MG63 (cell line): ENCODE measurements at regions not wholly inside any gene's neighbourhood (a gene's known extent, or its start where the extent isn't known, plus 50 kb on each side); places are given as distances from the start of the nearest gene placed in this dataset.
"Not testable (repeated sequence)": the region's sequence is repeated elsewhere in the genome, so short reads cannot be mapped to it uniquely, and the experiment has no call there.

Experiments used
- DNase-seq: peaks from one replicate; pipeline ENCODE4 v3.0.0-alpha.2; 2020
- H3K27me3 ChIP-seq: fragments of 250-450 bp; sonication (Bioruptor Pico); 2 replicates; pipeline ENCODE4 v1.5.1; 2020; ENCODE audit warnings: mild to moderate bottlenecking, moderate library complexity
- H3K36me3 ChIP-seq: fragments of 250-450 bp; sonication (Bioruptor Pico); 2 replicates; pipeline ENCODE4 v1.5.1; 2020; ENCODE audit warnings: mild to moderate bottlenecking, moderate library complexity
- H3K4me3 ChIP-seq: fragments of 250-450 bp; sonication (Bioruptor Pico); 2 replicates; pipeline ENCODE4 v1.5.1; 2020; ENCODE audit warnings: mild to moderate bottlenecking, moderate library complexity
- H3K9me3 ChIP-seq: fragments of 250-450 bp; sonication (Bioruptor Pico); 2 replicates; pipeline ENCODE4 v1.5.1; 2020; ENCODE audit warnings: mild to moderate bottlenecking, moderate library complexity

DNA sequence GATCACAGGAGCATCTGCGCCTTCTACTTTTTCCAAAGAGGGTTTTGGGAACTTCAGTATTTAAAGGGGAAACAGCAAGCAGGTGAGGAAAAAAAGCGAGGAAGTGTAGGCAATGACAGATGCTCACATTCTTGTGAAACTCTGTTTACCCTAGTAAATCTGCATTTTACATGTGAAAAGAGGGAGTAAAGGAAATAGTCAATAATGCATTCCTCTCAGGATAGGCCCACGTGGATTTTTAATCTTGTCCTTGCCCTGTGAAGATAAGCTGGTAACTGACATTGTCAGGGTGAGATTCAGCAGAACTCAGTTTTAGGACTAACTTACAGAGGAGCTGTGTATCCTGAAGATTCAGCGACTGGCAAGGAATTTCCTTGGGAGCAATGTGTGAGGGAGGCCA is 1119.2 kb upstream of the TMEM132C start:
- DNase-seq = no peak
- no peak overlapping the region for H3K4me3 ChIP-seq
- H3K36me3 ChIP-seq = no peaks in the 10 kb centered on the region
- H3K27me3 ChIP-seq = no peaks in the 10 kb centered on the region
- H3K9me3 ChIP-seq = no peaks in the 10 kb centered on the region

DNA sequence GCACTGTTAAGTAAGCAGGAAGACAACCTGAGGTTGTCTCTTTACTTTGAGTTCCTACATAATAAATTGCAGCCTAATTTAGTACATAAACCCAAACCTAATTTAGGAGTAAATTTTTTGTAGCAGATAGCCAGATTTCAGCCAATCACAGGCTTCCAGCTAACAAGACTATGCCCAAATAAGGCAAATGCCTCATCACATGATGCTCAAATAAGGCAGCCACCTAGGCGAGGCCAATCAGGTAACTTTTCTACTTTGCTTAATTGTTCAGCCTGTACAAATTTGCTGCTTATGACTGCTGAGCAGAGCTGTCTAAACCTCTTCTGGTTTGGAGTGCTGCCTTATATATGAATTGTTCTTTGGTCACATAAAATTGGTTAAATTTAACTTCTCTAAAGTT is 1118.7 kb upstream of the TMEM132C start:
- no peaks in the 10 kb centered on the region for H3K9me3 ChIP-seq
- no peaks in the 10 kb centered on the region for H3K27me3 ChIP-seq
- no peak overlapping the region for H3K4me3 ChIP-seq
- no peaks in the 10 kb centered on the region for H3K36me3 ChIP-seq
- no peak for DNase-seq

- no peaks in the 10 kb centered on the region for H3K36me3 ChIP-seq
- H3K4me3 ChIP-seq = no peak overlapping the region
- H3K9me3 ChIP-seq = no peaks in the 10 kb centered on the region
- no peak for DNase-seq
- H3K27me3 ChIP-seq = no peaks in the 10 kb centered on the region
These were observed 1117.6 kb upstream of the TMEM132C start for GRCh38 chr12:127149226-127149964.

DNA sequence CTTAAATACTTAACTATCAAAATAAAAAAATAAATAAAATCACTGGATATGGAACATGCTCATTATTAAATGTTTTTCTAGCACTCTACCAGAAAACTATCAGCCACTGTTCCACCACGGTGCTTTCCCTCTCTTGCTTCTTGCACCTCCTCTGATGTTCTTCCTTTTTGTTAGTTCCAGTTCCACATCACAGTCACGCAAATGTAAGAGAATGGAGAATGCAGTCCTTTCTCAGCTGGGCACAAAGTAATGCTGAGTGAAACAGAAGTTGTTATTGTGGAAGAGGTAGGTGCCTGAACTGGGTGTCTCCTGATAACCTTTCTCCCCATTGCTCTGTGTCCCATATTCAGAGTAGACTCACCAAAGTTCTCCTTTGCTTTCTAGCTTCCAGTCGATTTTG is 1116.9 kb upstream of the TMEM132C start:
- no peak for DNase-seq
- Histone ChIP-seq H3K4me3 (no peak overlapping the region), H3K9me3 (no peaks in the 10 kb centered on the region), H3K27me3 (no peaks in the 10 kb centered on the region), H3K36me3 (no peaks in the 10 kb centered on the region)

GRCh38 chr12:127150479-127150878 is 1116.5 kb upstream of the TMEM132C start:
- no peak for DNase-seq
- peaks cover under 1% of the 10 kb centered on the region; the same call in 1 of the 2 replicates for H3K9me3 ChIP-seq
- H3K36me3 ChIP-seq = no peaks in the 10 kb centered on the region
- H3K4me3 ChIP-seq = no peak overlapping the region
- H3K27me3 ChIP-seq = no peaks in the 10 kb centered on the region

DNA sequence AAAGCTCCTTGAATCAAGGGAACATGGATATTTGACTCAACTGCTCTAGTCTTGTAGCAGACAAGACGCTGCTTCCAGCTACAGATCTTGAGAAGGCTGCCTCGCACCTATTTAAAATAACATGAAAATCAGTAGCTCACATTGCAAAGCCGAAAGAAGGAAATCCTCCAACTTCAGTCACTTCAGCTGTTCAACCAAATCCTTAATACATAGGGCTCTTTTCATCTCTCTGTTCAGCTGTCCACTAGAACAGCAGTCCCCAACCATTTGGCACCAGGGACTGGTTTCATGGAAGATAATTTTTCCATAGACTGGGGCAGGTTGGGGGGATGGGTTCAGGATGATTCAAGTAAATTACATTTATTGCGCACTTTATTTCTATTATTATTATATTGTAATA is 1116.0 kb upstream of the TMEM132C start:
- Histone ChIP-seq H3K36me3 (no peaks in the 10 kb centered on the region), H3K4me3 (no peak overlapping the region), H3K27me3 (no peaks in the 10 kb centered on the region), H3K9me3 (peaks cover 2% of the 10 kb centered on the region; the same call in 1 of the 2 replicates)
- no peak for DNase-seq

- Histone ChIP-seq H3K36me3 (no peaks in the 10 kb centered on the region), H3K27me3 (no peaks in the 10 kb centered on the region), H3K9me3 (peaks cover 2% of the 10 kb centered on the region; the same call in 1 of the 2 replicates), H3K4me3 (no peak overlapping the region)
- no peak for DNase-seq
These were observed 1113.0 kb upstream of the TMEM132C start for GRCh38 chr12:127153996-127154395.

GRCh38 chr12:127154830-127155229 is 1112.1 kb upstream of the TMEM132C start:
- H3K9me3 ChIP-seq, H3K4me3 ChIP-seq, DNase-seq, H3K36me3 ChIP-seq, H3K27me3 ChIP-seq: not testable (repeated sequence)

DNA sequence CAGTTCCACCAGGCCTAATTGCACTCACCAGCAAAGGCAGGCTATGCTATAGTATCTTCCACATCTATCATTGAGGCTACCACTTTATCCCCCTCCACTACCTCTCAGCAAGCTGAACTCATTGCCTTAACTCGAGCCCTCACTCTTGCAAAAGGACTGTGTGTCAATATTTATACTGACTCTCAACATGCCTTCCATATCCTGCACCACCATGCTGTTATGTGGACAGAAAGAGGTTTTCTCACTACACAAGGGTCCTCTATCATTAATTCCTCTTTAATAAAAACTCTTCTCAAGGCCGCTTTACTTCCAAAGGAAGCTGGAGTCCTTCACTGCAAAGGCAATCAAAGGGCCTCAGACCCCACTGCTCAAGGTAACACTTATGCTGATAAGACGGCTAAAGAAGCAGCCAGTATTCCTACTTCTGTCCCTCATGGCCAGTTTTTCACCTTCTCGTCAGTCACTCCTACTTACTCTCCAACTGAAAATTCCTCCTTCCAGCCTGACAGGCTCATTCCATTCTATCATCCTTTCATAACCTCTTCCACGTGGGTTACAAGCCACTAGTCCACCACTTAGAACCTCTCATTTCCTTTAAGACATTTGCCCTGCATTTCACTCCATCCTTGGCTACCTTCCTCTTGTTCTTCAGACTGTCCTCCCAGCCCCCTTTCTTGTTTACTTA is 1110.9 kb upstream of the TMEM132C start:
- H3K27me3 ChIP-seq, H3K9me3 ChIP-seq, H3K36me3 ChIP-seq, H3K4me3 ChIP-seq, DNase-seq: not testable (repeated sequence)

DNA sequence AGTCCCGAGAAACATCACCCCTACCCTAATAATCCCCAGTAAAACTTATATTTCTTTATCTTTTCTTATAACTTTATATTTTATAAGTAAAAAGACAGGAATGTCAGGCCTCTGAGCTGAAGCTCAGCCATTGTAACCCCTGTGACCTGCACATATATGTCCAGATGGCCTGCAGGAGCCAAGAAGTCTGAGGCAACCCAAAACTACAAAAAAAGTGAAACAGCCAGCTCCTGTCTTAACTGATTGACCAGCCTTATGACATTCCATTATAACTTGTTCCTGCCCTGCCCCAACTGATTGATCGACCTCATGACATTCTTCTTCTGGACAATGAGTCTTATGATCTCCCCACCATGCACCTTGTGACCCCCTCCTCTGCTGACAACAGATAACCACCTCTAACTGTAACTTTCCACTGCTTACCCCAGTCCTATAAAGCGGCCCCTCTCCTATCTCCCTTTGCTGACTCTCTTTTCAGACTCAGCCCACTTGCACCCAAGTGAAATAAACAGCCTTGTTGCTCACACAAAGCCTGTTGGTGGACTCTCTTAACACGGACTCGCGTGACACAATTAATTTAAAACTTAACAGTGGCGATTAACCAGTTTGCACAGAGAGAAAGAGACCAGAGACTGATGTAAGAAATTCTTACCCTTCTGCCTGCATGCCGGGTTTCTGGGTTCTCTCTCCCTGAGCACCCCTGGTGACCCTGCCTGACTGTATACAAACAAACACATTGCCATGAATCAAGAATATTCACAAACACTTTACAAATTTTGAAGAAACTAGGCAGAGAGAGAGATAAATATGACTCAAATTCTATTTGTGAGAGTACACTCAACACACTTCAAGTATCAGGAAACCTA is 1109.2 kb upstream of the TMEM132C start:
- DNase-seq, H3K9me3 ChIP-seq, H3K36me3 ChIP-seq, H3K4me3 ChIP-seq, H3K27me3 ChIP-seq: not testable (repeated sequence)

DNA sequence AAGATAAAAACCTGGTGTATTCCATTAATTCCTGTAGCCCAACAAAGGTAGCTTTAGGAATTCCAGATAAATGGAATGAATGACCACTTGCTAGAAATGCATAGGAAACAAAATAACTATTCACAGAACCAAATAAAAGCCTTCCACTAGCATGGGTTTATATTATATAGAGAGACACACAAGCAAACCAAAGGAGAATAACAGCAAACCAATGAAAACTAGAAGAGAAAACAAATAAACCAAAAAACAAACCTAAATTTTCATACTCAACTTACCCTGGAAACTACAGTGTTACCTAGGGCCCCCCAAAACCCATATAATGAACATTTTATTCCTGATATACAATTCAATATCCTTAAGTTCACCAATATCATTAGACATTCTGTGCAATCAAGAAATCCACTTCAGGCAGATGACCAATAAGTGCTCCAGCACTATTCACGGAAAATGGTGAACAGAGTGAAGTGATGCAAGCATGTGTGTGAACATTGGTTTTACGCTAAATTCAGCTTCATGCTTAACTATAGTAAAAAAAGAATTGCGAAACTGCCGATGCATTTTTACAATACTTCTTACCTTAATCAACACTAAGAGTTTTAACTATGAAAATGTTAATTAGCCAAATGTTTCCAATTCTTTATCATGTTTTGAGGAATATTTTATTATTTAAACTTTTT is 1108.4 kb upstream of the TMEM132C start:
- Histone ChIP-seq H3K4me3 (no peak overlapping the region), H3K9me3 (peaks cover 2% of the 10 kb centered on the region; the same call in 1 of the 2 replicates), H3K27me3 (no peaks in the 10 kb centered on the region), H3K36me3 (no peaks in the 10 kb centered on the region)
- DNase-seq = no peak

GRCh38 chr12:127161466-127161865 is 1105.5 kb upstream of the TMEM132C start:
- Histone ChIP-seq H3K4me3 (no peak overlapping the region), H3K36me3 (no peaks in the 10 kb centered on the region), H3K9me3 (no peaks in the 10 kb centered on the region), H3K27me3 (no peaks in the 10 kb centered on the region)
- DNase-seq = no peak

DNA sequence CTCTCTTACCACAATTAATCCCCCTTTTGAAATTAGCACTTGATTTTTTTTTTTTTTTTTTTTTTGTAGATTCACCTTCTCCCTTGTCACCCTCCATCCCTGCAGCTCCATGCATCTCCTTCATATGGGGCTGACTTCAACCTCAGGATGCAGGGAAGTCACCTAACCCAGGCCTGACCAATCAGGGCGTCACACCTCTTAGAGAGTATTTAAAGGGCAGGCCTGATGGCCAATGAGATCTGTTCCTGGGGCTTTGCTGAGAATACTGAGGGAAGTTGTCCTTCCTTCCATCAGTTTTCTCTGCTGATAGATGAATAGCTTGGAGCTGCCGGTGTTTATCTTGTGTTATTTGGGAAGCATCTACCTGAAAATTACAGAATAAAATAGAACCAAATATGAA is 1104.7 kb upstream of the TMEM132C start:
- DNase-seq = no peak
- no peak overlapping the region for H3K4me3 ChIP-seq
- H3K9me3 ChIP-seq = no peaks in the 10 kb centered on the region
- no peaks in the 10 kb centered on the region for H3K36me3 ChIP-seq
- no peaks in the 10 kb centered on the region for H3K27me3 ChIP-seq

DNA sequence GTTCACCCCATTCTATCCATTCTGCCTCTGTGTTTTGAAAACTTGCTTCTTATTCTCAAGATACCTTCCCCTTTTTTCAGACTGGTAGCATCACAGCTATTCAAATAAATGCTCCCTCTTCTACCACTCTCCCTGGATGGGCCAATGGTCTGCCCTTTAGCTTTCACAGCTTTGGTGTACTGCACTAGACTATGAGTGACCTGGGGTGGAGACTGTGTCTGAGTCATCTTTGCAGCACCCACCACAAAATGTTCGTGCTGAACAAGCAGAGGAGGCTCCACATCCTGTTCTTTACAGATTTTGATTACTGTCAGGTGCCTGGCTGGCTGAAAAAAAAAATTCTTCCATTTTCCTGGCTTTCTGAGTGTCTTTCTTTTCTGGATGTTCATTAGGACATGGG is 1104.1 kb upstream of the TMEM132C start:
- no peaks in the 10 kb centered on the region for H3K9me3 ChIP-seq
- no peaks in the 10 kb centered on the region for H3K36me3 ChIP-seq
- DNase-seq = peak; percentile 35
- H3K27me3 ChIP-seq = no peaks in the 10 kb centered on the region
- H3K4me3 ChIP-seq = no peak overlapping the region

- no peaks in the 10 kb centered on the region for H3K36me3 ChIP-seq
- H3K4me3 ChIP-seq = peak overlapping the region; percentile 60
- no peaks in the 10 kb centered on the region for H3K9me3 ChIP-seq
- no peaks in the 10 kb centered on the region for H3K27me3 ChIP-seq
- peak; percentile 88 for DNase-seq
These were observed 1101.2 kb upstream of the TMEM132C start for GRCh38 chr12:127165567-127166392.
